Glutamatergic neuron (in vitro differentiated cells): ENCODE measurements at regions not wholly inside any gene's neighbourhood (a gene's known extent, or its start where the extent isn't known, plus 50 kb on each side); places are given as distances from the start of the nearest gene placed in this dataset.
A peak's percentile ranks its signal among the peaks of the same experiment; 100 is the strongest.

Experiments used
- DNase-seq: peaks from one replicate; pipeline ENCODE4 v3.0.0; 2022
- H3K27ac Mint-ChIP-seq: one replicate; pipeline ENCODE4 v1.8.0; 2020; ENCODE audit warnings: mild to moderate bottlenecking, mixed read lengths, inconsistent platforms; ENCODE audit not compliant: unreplicated experiment
- H3K27me3 Mint-ChIP-seq: one replicate; pipeline ENCODE4 v1.8.0; 2020; ENCODE audit warnings: mild to moderate bottlenecking, moderate library complexity, mixed read lengths, inconsistent platforms; ENCODE audit not compliant: unreplicated experiment
- H3K36me3 Mint-ChIP-seq: one replicate; pipeline ENCODE4 v1.8.0; 2020; ENCODE audit warnings: mild to moderate bottlenecking, mixed read lengths, inconsistent platforms; ENCODE audit not compliant: unreplicated experiment
- H3K4me1 Mint-ChIP-seq: one replicate; pipeline ENCODE4 v1.8.0; 2020; ENCODE audit warnings: mild to moderate bottlenecking, low read depth, mixed read lengths, inconsistent platforms; ENCODE audit not compliant: unreplicated experiment
- H3K4me3 Mint-ChIP-seq: one replicate; pipeline ENCODE4 v1.8.0; 2020; ENCODE audit warnings: mild to moderate bottlenecking, mixed read lengths, inconsistent platforms; ENCODE audit not compliant: unreplicated experiment
- H3K9me3 Mint-ChIP-seq: one replicate; pipeline ENCODE4 v1.8.0; 2020; ENCODE audit warnings: mild to moderate bottlenecking, moderate library complexity, mixed read lengths, inconsistent platforms; ENCODE audit not compliant: unreplicated experiment
- CTCF ChIP-seq: fragments of 200-600 bp; sonication (generic); IDR thresholded peaks from one replicate; pipeline ENCODE4 v1.5.0; 2021; ENCODE audit not compliant: partially characterized antibody, unreplicated experiment

GRCh38 chr9:86859056-86859455, 88.2 kb downstream of the GAS1 start:
- TF ChIP-seq CTCF, result no peak
- peaks cover 11% of the 10 kb centered on the region for H3K4me1 Mint-ChIP-seq

GRCh38 chr9:86858009-86858408, 89.3 kb downstream of the GAS1 start:
- H3K27me3 Mint-ChIP-seq, result peaks cover 1% of the 10 kb centered on the region
- peaks cover 1% of the 10 kb centered on the region for H3K9me3 Mint-ChIP-seq
- peaks cover 11% of the 10 kb centered on the region for H3K4me1 Mint-ChIP-seq
- no peak for DNase-seq
- no peak overlapping the region for H3K4me3 Mint-ChIP-seq
- no peak for TF ChIP-seq CTCF
- no peaks in the 10 kb centered on the region for H3K36me3 Mint-ChIP-seq
- H3K27ac Mint-ChIP-seq, result no peak overlapping the region

More at GRCh38 chr9:86859056-86859455, 88.2 kb downstream of the GAS1 start:
- no peak overlapping the region for H3K4me3 Mint-ChIP-seq
- no peaks in the 10 kb centered on the region for H3K27me3 Mint-ChIP-seq
- no peaks in the 10 kb centered on the region for H3K36me3 Mint-ChIP-seq
- DNase-seq, result no peak
- peaks cover 1% of the 10 kb centered on the region for H3K9me3 Mint-ChIP-seq
- H3K27ac Mint-ChIP-seq, result no peak overlapping the region

GRCh38 chr9:86856259-86856658, 91.0 kb downstream of the GAS1 start:
- TF ChIP-seq CTCF, result no peak
- Mint-ChIP-seq H3K27ac (no peak overlapping the region), H3K4me3 (no peak overlapping the region), H3K4me1 (peaks cover 11% of the 10 kb centered on the region), H3K27me3 (peaks cover 1% of the 10 kb centered on the region), H3K36me3 (peaks cover 8% of the 10 kb centered on the region), H3K9me3 (peaks cover 1% of the 10 kb centered on the region)
- DNase-seq, result no peak

- Mint-ChIP-seq H3K4me3 (no peak overlapping the region), H3K9me3 (peaks cover 1% of the 10 kb centered on the region), H3K36me3 (peaks cover 15% of the 10 kb centered on the region), H3K27ac (peak overlapping the region; percentile 85), H3K27me3 (peaks cover 1% of the 10 kb centered on the region), H3K4me1 (peaks cover 11% of the 10 kb centered on the region)
- TF ChIP-seq CTCF, result no peak
- DNase-seq, result peak; percentile 56
Observed at GRCh38 chr9:86854898-86855523, 92.3 kb downstream of the GAS1 start.

GRCh38 chr9:86846656-86847055, 100.7 kb downstream of the GAS1 start:
- no peak overlapping the region for H3K4me3 Mint-ChIP-seq
- H3K27ac Mint-ChIP-seq, result no peak overlapping the region
- H3K27me3 Mint-ChIP-seq, result no peaks in the 10 kb centered on the region
- H3K4me1 Mint-ChIP-seq, result no peaks in the 10 kb centered on the region
- no peaks in the 10 kb centered on the region for H3K9me3 Mint-ChIP-seq
- TF ChIP-seq CTCF, result no peak
- peaks cover 20% of the 10 kb centered on the region for H3K36me3 Mint-ChIP-seq
- DNase-seq, result no peak
